GM12874 (cell line): ENCODE measurements at regions not wholly inside any gene's neighbourhood (a gene's known extent, or its start where the extent isn't known, plus 50 kb on each side); places are given as distances from the start of the nearest gene placed in this dataset.

Source experiments
- TF ChIP-seq, protein P1 (sequence below): IDR thresholded peaks from 2 replicates; pipeline ENCODE4 v1.5.1; 2011; ENCODE audit warnings: low read depth, mild to moderate bottlenecking, control low read depth, low read length, moderate library complexity; ENCODE audit not compliant: insufficient read depth

DNA sequence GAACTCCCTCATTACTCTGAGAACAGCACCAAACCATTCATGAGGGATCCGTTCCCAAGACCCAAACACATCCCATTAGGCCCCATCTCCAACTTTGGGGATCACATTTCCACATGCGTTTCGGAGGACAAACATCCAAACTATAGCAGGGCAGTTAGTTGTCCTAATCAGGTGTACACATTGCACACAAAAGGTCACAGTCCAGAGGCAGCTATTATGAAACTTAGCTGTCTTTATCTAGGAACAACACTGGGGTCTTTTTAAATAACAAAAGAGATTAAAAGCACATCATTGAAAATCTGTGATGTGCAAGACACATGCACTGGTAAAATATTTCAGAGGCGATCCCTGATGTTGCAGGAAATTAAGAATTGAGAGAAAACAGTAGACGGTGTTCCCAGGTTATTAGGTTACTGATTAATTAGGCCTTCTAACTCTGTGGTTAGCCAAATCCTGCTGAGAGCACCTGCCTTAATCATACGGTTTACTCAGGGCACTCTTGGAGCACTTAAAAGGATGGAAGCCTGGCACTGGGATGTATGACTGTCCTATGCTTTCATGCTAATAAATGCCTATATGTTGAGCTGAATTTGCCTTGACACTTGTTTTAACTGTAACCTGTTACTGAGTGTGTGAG, 1574.5 kb upstream of the WWC1 start:
- TF ChIP-seq, protein P1, sequence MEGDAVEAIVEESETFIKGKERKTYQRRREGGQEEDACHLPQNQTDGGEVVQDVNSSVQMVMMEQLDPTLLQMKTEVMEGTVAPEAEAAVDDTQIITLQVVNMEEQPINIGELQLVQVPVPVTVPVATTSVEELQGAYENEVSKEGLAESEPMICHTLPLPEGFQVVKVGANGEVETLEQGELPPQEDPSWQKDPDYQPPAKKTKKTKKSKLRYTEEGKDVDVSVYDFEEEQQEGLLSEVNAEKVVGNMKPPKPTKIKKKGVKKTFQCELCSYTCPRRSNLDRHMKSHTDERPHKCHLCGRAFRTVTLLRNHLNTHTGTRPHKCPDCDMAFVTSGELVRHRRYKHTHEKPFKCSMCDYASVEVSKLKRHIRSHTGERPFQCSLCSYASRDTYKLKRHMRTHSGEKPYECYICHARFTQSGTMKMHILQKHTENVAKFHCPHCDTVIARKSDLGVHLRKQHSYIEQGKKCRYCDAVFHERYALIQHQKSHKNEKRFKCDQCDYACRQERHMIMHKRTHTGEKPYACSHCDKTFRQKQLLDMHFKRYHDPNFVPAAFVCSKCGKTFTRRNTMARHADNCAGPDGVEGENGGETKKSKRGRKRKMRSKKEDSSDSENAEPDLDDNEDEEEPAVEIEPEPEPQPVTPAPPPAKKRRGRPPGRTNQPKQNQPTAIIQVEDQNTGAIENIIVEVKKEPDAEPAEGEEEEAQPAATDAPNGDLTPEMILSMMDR = no peak

GRCh38 chr5:166719991-166720390, 1571.5 kb upstream of the WWC1 start:
- TF ChIP-seq, protein P1 = no peak

DNA sequence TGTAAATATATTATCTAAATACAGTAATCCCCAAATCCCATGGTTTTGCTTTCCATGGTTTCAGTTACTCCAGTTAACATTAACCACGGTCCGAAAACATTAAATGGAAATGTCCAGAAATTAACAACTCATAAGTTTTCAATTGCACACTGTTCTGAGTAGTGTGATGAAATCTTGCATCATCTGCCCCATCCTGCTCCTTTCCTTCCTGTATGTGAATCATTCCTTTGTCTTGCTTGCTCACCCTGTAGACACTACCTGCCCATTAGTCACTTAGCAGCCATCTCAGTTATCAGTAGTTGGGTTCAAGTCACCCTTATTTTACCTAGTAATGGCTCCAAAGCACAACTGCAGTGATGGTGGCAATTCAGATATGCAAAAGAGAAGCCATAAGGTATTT, 1568.5 kb upstream of the WWC1 start:
- TF ChIP-seq, protein P1 = no peak

- TF ChIP-seq, protein P1 = no peak
Measured at GRCh38 chr5:166724284-166724683, 1567.2 kb upstream of the WWC1 start.

DNA sequence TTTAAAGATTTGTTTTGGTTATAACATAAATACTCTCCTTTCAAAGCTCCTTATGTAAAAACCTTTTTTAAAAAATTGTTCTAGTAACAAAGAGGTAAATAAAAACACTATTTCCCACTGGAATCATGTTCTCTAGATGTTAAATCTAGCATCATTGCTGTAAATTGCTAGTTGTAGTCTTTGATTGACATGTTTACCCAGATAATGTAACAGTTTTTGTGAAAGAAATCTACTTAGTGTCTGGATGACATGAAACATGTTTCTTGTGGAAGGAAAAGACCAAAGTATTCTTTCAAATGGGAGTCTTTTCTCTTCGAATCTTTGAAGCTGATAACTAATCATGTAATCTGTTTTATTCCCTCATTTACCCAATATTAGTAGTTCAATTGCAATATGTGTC, 1565.9 kb upstream of the WWC1 start:
- TF ChIP-seq, protein P1 = no peak

DNA sequence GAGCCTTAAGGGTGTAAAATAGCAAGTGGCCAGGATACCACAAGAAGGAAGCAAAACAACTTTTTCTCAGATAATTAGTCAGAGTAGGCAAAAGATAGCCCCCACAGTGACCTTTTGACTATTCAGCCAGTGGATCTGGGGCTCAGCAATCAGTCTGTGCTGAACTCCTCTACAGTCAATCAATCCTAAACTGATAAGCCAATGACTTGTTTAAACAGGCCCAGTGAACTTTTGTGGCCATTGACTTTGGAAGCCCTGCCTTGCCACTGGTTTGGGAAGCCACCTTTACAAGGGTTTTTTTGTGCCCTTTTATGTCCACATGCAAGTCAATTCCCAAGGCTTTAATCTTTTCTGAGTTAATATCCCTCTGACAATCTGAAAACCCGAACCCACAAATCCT, 1565.0 kb upstream of the WWC1 start:
- TF ChIP-seq, protein P1 = no peak

- TF ChIP-seq, protein P1 = no peak
Measured at GRCh38 chr5:166746506-166746905, 1544.9 kb upstream of the WWC1 start.
